ENCODE measurements at regions not wholly inside any gene's neighbourhood (a gene's known extent, or its start where the extent isn't known, plus 50 kb on each side); places are given as distances from the start of the nearest gene placed in this dataset.

GRCh38 chr2:177093371-177093770 lies 119.2 kb upstream of the HNRNPA3 start:
- DNase-seq = no peak

GRCh38 chr2:177098001-177098613 lies 114.5 kb upstream of the HNRNPA3 start:
- DNase-seq = no peak

GRCh38 chr2:177101930-177102329 lies 110.7 kb upstream of the HNRNPA3 start:
- DNase-seq = no peak

GRCh38 chr2:177106212-177106611 lies 106.4 kb upstream of the HNRNPA3 start:
- DNase-seq = peak; percentile 13

- DNase-seq = no peak
Measured at GRCh38 chr2:177108890-177109289, 103.7 kb upstream of the HNRNPA3 start.

- DNase-seq = no peak
Measured at GRCh38 chr2:177114712-177115111, 97.9 kb upstream of the HNRNPA3 start.

- DNase-seq = no peak
Measured at GRCh38 chr2:177117755-177118154, 94.8 kb upstream of the HNRNPA3 start.

- peak; percentile 81 for DNase-seq
Measured at GRCh38 chr2:177118636-177119035, 94.0 kb upstream of the HNRNPA3 start.

- DNase-seq = no peak
Measured at GRCh38 chr2:177119099-177119498, 93.5 kb upstream of the HNRNPA3 start.

GRCh38 chr2:177123048-177123447 lies 89.5 kb upstream of the HNRNPA3 start:
- DNase-seq = no peak

- no peak for DNase-seq
Measured at GRCh38 chr2:177124371-177124770, 88.2 kb upstream of the HNRNPA3 start.

- no peak for DNase-seq
Measured at GRCh38 chr2:177127821-177128220, 84.8 kb upstream of the HNRNPA3 start.

GRCh38 chr2:177129610-177130009 lies 83.0 kb upstream of the HNRNPA3 start:
- no peak for DNase-seq

GRCh38 chr2:177131858-177132257 lies 80.7 kb upstream of the HNRNPA3 start:
- DNase-seq = no peak

- DNase-seq = no peak
Measured at GRCh38 chr2:177138823-177139222, 73.8 kb upstream of the HNRNPA3 start.

GRCh38 chr2:177141866-177142265 lies 70.7 kb upstream of the HNRNPA3 start:
- no peak for DNase-seq

GRCh38 chr2:177143444-177143843 lies 69.2 kb upstream of the HNRNPA3 start:
- peak; percentile 67 for DNase-seq

- peak; percentile 70 for DNase-seq
Measured at GRCh38 chr2:177147093-177147694, 65.4 kb upstream of the HNRNPA3 start.

- DNase-seq = no peak
Measured at GRCh38 chr2:177147834-177148445, 64.7 kb upstream of the HNRNPA3 start.

GRCh38 chr2:177148477-177149154 lies 64.0 kb upstream of the HNRNPA3 start:
- DNase-seq = peak; percentile 87

- DNase-seq = no peak
Measured at GRCh38 chr2:177149155-177149503, 63.5 kb upstream of the HNRNPA3 start.

GRCh38 chr2:177153805-177154204 lies 58.8 kb upstream of the HNRNPA3 start:
- no peak for DNase-seq

GRCh38 chr2:177154809-177155208 lies 57.8 kb upstream of the HNRNPA3 start:
- DNase-seq = no peak

GRCh38 chr2:177155631-177156030 lies 57.0 kb upstream of the HNRNPA3 start:
- DNase-seq = no peak

Measured in NCI-H69 (cell line).